Stomach smooth muscle (tissue), 2 donors: ENCODE measurements at regions not wholly inside any gene's neighbourhood (a gene's known extent, or its start where the extent isn't known, plus 50 kb on each side); places are given as distances from the start of the nearest gene placed in this dataset.
A peak's percentile ranks its signal among the peaks of the same experiment; 100 is the strongest.

ENCODE experiments used
- H3K27ac ChIP-seq: one replicate; pipeline ENCODE4 v1.7.0; 2013; ENCODE audit warnings: mild to moderate bottlenecking, low read length, inconsistent platforms
- H3K27me3 ChIP-seq, 2 donors: one replicate each; pipeline ENCODE4 v1.7.0; 2013; ENCODE audit warnings: low read length in 2 of 2; ENCODE audit not compliant: insufficient read depth in 2 of 2, control insufficient read depth in 1 of 2
- H3K36me3 ChIP-seq, 2 donors: one replicate each; pipeline ENCODE4 v1.7.0; 2013; ENCODE audit warnings: low read length in 2 of 2; ENCODE audit not compliant: control insufficient read depth in 2 of 2, insufficient read depth in 2 of 2
- H3K4me1 ChIP-seq: one replicate; pipeline ENCODE4 v1.7.0; 2013; ENCODE audit warnings: low read length; ENCODE audit not compliant: control insufficient read depth, insufficient read depth
- H3K4me3 ChIP-seq, 2 donors: one replicate each; pipeline ENCODE4 v1.7.0; 2013; ENCODE audit warnings: low read length in 2 of 2
- H3K9ac ChIP-seq, 2 donors: one replicate each; pipeline ENCODE4 v1.7.0; 2013; ENCODE audit warnings: low read length in 2 of 2, mild to moderate bottlenecking in 1 of 2
- H3K9me3 ChIP-seq, 2 donors: one replicate each; pipeline ENCODE4 v1.7.0; 2013; ENCODE audit warnings: low read length in 2 of 2; ENCODE audit not compliant: control insufficient read depth in 2 of 2
- donor health status: healthy.
- donor health status: Pancreatic carcinoma.

- Histone ChIP-seq H3K9ac (no peak overlapping the region), H3K36me3 (no peaks in the 10 kb centered on the region), H3K27me3 (no peaks in the 10 kb centered on the region), H3K4me1 (no peaks in the 10 kb centered on the region), H3K9me3 (no peaks in the 10 kb centered on the region), H3K27ac (no peak overlapping the region), H3K4me3 (no peak overlapping the region)
These were observed 54.3 kb upstream of the CBLB start for GRCh38 chr3:105923140-105923539.

GRCh38 chr3:105927741-105928140, 58.9 kb upstream of the CBLB start:
- Histone ChIP-seq H3K9me3 (no peaks in the 10 kb centered on the region), H3K27me3 (no peaks in the 10 kb centered on the region), H3K4me3 (no peak overlapping the region), H3K4me1 (no peaks in the 10 kb centered on the region), H3K9ac (no peak overlapping the region), H3K27ac (no peak overlapping the region), H3K36me3 (no peaks in the 10 kb centered on the region)

DNA sequence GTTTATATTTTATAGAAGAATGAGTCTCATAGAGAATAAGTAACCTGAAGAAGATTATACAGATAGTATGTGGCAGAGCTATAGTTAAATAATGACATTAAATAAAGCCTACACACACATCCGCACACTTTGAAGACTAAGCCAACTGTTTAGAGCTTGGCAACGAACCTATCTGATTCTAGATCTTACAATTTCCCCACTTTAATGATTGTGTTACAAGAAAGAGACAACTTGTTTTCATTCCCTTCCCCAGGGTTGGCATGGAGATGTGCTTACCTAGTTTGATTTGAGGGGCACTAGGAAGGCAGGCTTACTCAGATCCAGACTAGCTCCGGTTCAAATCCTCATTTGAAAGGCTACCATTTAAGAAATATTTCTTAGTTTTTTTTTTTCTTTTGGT, 61.9 kb upstream of the CBLB start:
- Histone ChIP-seq H3K4me3 (no peak overlapping the region), H3K27ac (no peak overlapping the region), H3K27me3 (no peaks in the 10 kb centered on the region), H3K36me3 (no peaks in the 10 kb centered on the region), H3K9me3 (no peaks in the 10 kb centered on the region), H3K4me1 (no peaks in the 10 kb centered on the region), H3K9ac (no peak overlapping the region)

- Histone ChIP-seq H3K4me1 (no peaks in the 10 kb centered on the region), H3K9me3 (no peaks in the 10 kb centered on the region), H3K36me3 (no peaks in the 10 kb centered on the region), H3K4me3 (no peak overlapping the region), H3K27me3 (no peaks in the 10 kb centered on the region), H3K27ac (no peak overlapping the region), H3K9ac (no peak overlapping the region)
These were observed 62.7 kb upstream of the CBLB start for GRCh38 chr3:105931500-105931899.

DNA sequence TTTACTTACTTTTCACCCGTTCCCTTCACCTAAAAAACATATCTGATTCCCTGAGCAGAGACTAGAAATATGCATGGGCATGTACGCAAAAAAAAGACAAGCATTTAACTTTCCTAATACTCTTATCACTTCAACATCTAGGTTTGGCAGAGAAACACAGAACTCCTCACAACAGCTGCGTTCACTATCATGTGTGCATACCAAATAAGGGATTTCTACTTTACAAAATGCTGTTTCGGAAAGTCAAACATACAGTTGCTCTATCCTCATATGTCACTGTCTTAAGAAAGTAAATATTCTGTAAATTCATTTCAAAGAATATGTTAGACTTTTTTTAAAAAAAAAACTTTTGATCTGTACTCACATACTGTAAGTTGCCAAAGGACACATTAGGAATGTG, 65.1 kb upstream of the CBLB start:
- Histone ChIP-seq H3K36me3 (no peaks in the 10 kb centered on the region), H3K9me3 (no peaks in the 10 kb centered on the region), H3K4me3 (no peak overlapping the region), H3K9ac (no peak overlapping the region), H3K4me1 (no peaks in the 10 kb centered on the region), H3K27me3 (no peaks in the 10 kb centered on the region), H3K27ac (no peak overlapping the region)

GRCh38 chr3:105938101-105938500, 69.3 kb upstream of the CBLB start:
- H3K27ac ChIP-seq: no peak overlapping the region
- H3K4me3 ChIP-seq: peak overlapping the region; percentile 15 to 64
- no peaks in the 10 kb centered on the region for H3K27me3 ChIP-seq
- H3K9ac ChIP-seq: peak overlapping the region in 1 of 2 donors; percentile 63
- H3K36me3 ChIP-seq: no peaks in the 10 kb centered on the region
- H3K4me1 ChIP-seq: no peaks in the 10 kb centered on the region
- H3K9me3 ChIP-seq: no peaks in the 10 kb centered on the region

DNA sequence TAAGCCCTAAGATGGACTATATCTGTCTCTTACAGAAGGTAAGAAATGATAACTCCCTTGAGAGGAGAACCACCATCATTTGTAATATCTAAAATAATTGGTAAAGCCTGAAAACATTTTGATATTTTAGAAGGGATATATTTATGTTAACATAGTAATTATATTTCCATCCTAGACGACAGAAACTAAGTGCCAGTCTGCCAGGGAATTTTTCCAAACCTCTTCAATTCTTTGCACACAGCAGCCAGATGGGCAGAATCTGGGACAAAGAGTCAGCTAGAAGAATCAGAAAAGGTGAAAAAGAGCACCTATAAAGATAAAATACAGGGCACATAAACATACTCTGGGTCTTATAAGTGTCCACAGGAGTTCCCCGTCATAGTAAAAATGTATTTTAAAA, 70.0 kb upstream of the CBLB start:
- no peaks in the 10 kb centered on the region for H3K9me3 ChIP-seq
- no peak overlapping the region for H3K27ac ChIP-seq
- H3K9ac ChIP-seq: no peak overlapping the region
- H3K27me3 ChIP-seq: no peaks in the 10 kb centered on the region
- no peaks in the 10 kb centered on the region for H3K4me1 ChIP-seq
- H3K36me3 ChIP-seq: no peaks in the 10 kb centered on the region
- no peak overlapping the region for H3K4me3 ChIP-seq

DNA sequence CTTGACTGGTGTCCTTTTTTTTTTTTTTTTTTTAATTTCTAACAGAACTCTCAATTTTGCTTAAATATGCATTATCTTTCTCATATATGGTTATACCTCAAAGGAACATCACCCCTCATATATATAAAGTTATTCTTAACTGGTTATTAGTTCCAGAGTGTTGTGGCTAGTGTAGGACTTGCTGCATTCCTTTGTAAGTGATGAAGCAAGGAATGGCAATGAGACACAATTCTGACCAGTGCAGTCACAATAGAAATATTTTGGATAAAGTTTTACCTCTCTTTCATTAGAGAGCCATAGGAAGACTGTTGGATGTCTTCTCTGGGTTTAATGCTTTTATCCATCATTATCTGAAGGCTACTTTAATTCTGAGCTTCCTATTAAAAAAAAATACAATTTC, 75.5 kb upstream of the CBLB start:
- no peaks in the 10 kb centered on the region for H3K4me1 ChIP-seq
- no peaks in the 10 kb centered on the region for H3K36me3 ChIP-seq
- H3K27ac ChIP-seq: no peak overlapping the region
- no peaks in the 10 kb centered on the region for H3K9me3 ChIP-seq
- H3K4me3 ChIP-seq: no peak overlapping the region
- H3K9ac ChIP-seq: no peak overlapping the region
- H3K27me3 ChIP-seq: no peaks in the 10 kb centered on the region

- Histone ChIP-seq H3K36me3 (no peaks in the 10 kb centered on the region), H3K27ac (no peak overlapping the region), H3K27me3 (no peaks in the 10 kb centered on the region), H3K9me3 (no peaks in the 10 kb centered on the region), H3K4me1 (no peaks in the 10 kb centered on the region), H3K4me3 (no peak overlapping the region), H3K9ac (no peak overlapping the region)
These were observed 75.9 kb upstream of the CBLB start for GRCh38 chr3:105944721-105945120.

DNA sequence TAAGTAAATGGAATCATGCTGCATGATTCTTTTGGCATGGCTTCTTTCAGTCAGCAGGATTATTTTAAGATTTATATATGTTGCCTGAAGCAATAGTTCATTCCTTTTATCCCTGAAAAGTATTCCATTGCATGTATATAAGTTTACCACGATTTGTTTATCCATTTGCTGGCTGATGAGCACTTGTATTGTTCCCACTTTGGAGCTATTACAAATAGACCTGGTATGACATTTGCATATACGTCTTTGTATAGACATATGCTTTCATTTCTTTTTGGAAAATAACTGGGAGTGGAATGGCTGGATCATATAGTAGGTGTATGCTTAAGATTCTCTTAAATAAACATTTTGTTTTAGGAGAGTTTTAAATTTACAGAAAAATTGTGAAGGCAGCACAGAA, 79.3 kb upstream of the CBLB start:
- no peak overlapping the region for H3K4me3 ChIP-seq
- H3K27me3 ChIP-seq: no peaks in the 10 kb centered on the region
- no peaks in the 10 kb centered on the region for H3K4me1 ChIP-seq
- no peak overlapping the region for H3K9ac ChIP-seq
- H3K36me3 ChIP-seq: no peaks in the 10 kb centered on the region
- no peaks in the 10 kb centered on the region for H3K9me3 ChIP-seq
- no peak overlapping the region for H3K27ac ChIP-seq

DNA sequence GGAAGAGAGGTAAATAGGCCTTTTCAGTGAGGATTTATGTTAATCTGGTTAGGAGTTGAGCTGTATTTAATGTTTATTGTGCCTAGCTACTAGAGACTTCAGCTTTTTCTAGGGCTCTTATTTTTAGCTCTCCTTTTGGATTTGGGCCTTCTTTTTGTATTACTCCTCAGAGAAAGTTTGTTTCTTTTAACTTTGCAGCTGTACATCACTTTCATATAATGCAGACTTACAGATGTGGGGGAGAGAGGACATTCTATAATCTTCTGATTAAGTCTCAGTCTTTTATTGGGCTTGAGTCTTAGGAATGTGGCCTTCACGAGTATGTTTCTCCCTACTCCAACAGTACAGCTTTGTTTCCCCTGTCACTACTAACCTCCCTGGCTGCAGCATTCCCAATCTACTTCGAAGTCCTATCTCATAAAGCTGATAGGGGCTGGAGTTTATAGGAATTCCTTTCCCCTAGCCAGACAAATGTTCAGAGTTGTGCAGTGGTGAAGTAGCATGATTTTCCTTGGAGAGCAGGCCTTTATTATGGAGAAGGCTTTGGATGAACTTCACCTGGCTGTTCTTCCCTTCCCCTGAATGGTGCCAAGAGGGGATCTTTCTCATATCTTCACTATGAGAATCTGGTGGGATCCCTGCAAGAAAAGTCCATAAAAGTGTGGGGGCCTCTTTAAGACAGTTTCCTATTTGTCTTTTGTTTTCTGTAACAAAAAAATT, 82.2 kb upstream of the CBLB start:
- Histone ChIP-seq H3K27ac (no peak overlapping the region), H3K36me3 (no peaks in the 10 kb centered on the region), H3K9me3 (no peaks in the 10 kb centered on the region), H3K4me1 (no peaks in the 10 kb centered on the region), H3K27me3 (no peaks in the 10 kb centered on the region), H3K9ac (no peak overlapping the region), H3K4me3 (no peak overlapping the region)
